Psoas muscle (tissue), 7 donors: ENCODE measurements at regions not wholly inside any gene's neighbourhood (a gene's known extent, or its start where the extent isn't known, plus 50 kb on each side); places are given as distances from the start of the nearest gene placed in this dataset.
"Not testable (repeated sequence)": the region's sequence is repeated elsewhere in the genome, so short reads cannot be mapped to it uniquely, and the experiment has no call there.

ENCODE experiments used
- ATAC-seq, 4 donors: fragments of 200-7000 bp; cut with Tn5 transposase; one replicate each; pipeline ENCODE4 v1.9.1; 2020; ENCODE audit warnings: moderate library complexity in 3 of 4, mild to moderate bottlenecking in 2 of 4
- DNase-seq, 2 donors: peaks; one replicate each; pipeline ENCODE4 v3.0.0-alpha.2; 2020
- H3K27ac ChIP-seq: fragments of 200-600 bp; one replicate; pipeline ENCODE4 v1.8.0; 2022
- H3K27me3 ChIP-seq, 3 donors: fragments of 200-600 bp in 1 of 3; one replicate each; pipeline versions ENCODE4 v1.6.1 to v1.8.0; 2013 to 2022; ENCODE audit warnings: low read length in 2 of 3, mild to moderate bottlenecking in 2 of 3, moderate library complexity in 1 of 3; ENCODE audit not compliant: insufficient read depth in 3 of 3
- H3K36me3 ChIP-seq, 2 donors: fragments of 200-600 bp in 1 of 2; one replicate each; pipeline versions ENCODE4 v1.6.1 to v1.8.0; 2013 to 2022; ENCODE audit warnings: low read depth in 1 of 2, mild to moderate bottlenecking in 1 of 2, moderate library complexity in 1 of 2; ENCODE audit not compliant: insufficient read depth in 1 of 2
- H3K4me1 ChIP-seq: fragments of 200-600 bp; one replicate; pipeline ENCODE4 v1.8.0; 2022
- H3K4me3 ChIP-seq: fragments of 200-600 bp; one replicate; pipeline ENCODE4 v1.8.0; 2022; ENCODE audit warnings: mild to moderate bottlenecking
- H3K9me3 ChIP-seq: fragments of 200-600 bp; one replicate; pipeline ENCODE4 v1.8.0; 2022
- CTCF ChIP-seq: fragments of 200-600 bp; IDR thresholded peaks from one replicate; pipeline ENCODE4 v1.8.0; 2022; ENCODE audit warnings: antibody characterized with exemption
- WGBS, 3 donors: extraction: QIAGEN DNeasy Blood & Tissue Kit; methylation state at CpG; one replicate each; pipeline versions ENCODE4 v1.1.6 to v1.1.7; 2013; 5-methylcytosine and 5-hydroxymethylcytosine counted together
- intact Hi-C, 2 donors: fragments of 100-400 bp; cut with DNase I; formaldehyde crosslinking; loops; one replicate each; pipeline versions ENCODE4 v1.11.0 to v1.14.2; 2022
- donor health status: healthy with polysubstance abuse.
- donor health status: DM: no; HTN: no; CAD: no; lungs with moderate emphysema.
- donor health status: Bipolar disorder and iron deficiency.
- donor health status: healthy.
- donor health status: DM: yes; HTN: yes; CAD: no.
- donor health status: DM: no; HTN: no; CAD: no.
- donor health status: DM: yes; HTN: yes; CAD: no.

DNA sequence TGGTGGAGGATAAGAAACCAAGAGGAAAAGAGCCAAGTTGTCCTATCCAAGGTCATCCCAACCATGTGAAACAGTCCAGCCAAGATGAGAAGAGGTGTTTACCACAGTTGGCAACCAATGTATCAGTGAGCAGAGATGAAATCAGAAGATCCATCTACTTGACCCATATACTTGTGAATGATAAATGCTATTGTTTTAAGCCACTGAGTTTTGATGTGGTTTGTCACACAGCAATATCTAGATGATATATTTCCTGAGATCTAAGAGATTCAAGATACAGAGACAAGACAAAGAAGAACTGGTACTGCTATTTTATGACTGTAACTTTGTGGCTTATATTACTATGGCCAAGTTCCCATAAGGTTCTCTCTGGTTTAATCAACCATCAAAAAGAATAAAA is 721.2 kb downstream of the MAFB start:
- no peak for TF ChIP-seq CTCF
- Histone ChIP-seq H3K4me1 (no peaks in the 10 kb centered on the region), H3K9me3 (peaks cover 12% of the 10 kb centered on the region), H3K27ac (no peak overlapping the region), H3K36me3 (no peaks in the 10 kb centered on the region), H3K4me3 (no peak overlapping the region), H3K27me3 (no peaks in the 10 kb centered on the region)
- DNase-seq (no peak), ATAC-seq (peak in 1 of 4 donors; percentile 23)
- intact Hi-C loops = no loop called here

DNA sequence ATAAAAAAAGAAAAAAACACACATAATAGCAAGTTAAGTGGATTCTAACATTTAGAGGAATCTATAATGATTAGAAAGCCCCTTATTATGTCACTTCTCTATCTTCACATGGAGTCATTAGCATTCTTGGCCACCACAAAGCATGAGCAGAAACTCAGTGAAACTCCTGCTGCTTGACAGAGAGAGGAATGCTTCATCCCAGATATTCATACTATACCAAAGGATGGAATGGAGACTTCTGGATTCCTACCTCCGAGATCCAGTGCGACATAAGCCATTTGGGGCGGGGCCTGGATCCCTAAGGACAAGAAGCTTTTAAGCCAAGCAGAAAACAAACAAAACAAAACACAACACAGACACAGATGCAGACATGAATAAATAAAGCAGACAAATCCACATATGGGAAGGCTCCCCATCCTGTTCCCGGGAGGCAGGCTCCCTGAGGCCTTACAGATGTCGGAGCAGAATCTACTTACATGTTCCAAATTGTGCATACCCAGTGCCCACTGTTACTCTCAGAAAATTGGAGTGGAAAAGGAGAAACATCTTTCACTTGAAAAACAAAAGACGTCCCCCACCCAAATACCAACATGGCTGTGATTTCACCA is 727.3 kb downstream of the MAFB start:
- Histone ChIP-seq H3K4me3 (no peak overlapping the region), H3K27me3 (no peaks in the 10 kb centered on the region), H3K27ac (peak overlapping the region; percentile 79), H3K36me3 (no peaks in the 10 kb centered on the region), H3K4me1 (peaks cover 33% of the 10 kb centered on the region), H3K9me3 (no peaks in the 10 kb centered on the region)
- TF ChIP-seq CTCF = no peak
- ATAC-seq = no peak
- intact Hi-C loops = loop anchor here in 1 of 2 donors (2.0 kb wide), 1 partner anchor 25 kb away; no protein-coding TSS in a partner anchor
- DNase-seq = no peak
- WGBS, 3 donors = 40 to 62% (median 51%) methylated on average over 6 of the region's 6 CpGs

DNA sequence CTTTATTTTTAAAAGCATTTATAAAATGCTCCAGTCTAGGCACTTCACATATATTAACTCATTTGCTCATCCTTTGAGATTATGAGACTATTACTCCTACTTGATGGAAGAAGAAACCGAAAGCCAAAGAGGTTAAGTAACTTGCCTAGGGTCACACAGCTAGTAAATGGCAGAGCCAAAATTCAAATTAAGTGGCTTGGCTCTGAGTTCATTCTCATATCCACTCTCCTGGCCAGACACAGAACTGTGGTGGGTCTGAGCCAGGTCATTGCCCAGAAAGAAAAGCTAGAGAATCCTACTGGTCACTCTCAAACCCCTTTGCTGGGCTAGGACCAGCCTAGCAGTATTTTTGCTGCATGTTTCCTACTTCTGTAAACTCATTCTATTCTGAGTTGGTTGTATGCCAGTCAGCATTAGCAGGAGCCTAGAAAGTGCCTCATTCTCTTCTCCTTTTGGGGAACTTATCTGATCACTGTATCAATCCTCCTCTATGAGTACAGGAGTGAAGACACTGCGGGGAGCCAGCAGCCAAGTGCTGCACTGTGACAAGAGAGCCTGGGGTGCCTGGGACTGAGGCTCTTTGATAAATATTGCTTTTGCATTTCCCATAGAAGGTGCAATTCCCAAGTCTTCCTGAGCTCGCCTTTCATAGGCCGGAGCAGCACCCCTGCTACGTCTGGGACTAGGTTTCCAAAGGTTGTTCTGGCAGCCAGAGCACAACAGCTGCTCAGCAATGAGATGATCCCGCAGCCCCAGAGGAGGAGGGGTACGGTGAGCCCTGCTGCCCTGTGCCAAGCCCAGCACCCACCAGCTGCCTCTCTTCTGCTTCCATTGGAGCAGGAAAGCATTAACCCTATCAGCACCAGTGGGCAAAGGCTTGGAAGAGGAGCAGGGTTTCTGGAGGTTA is 728.3 kb downstream of the MAFB start:
- DNase-seq (peak; percentile 50 to 80), ATAC-seq (peak; percentile 98 to 99 (median 99))
- H3K4me3 ChIP-seq = peak overlapping the region; percentile 12
- H3K9me3 ChIP-seq = no peaks in the 10 kb centered on the region
- WGBS, 3 donors = 15 to 18% (median 17%) methylated on average over 7 of the region's 7 CpGs
- intact Hi-C loops = loop anchor here in 1 of 2 donors (2.0 kb wide), 1 partner anchor 26 kb away; no protein-coding TSS in a partner anchor
- no peaks in the 10 kb centered on the region for H3K36me3 ChIP-seq
- peak; percentile 18 for TF ChIP-seq CTCF
- peak overlapping the region; percentile 79 for H3K27ac ChIP-seq
- H3K27me3 ChIP-seq = no peaks in the 10 kb centered on the region
- H3K4me1 ChIP-seq = peaks cover 33% of the 10 kb centered on the region

DNA sequence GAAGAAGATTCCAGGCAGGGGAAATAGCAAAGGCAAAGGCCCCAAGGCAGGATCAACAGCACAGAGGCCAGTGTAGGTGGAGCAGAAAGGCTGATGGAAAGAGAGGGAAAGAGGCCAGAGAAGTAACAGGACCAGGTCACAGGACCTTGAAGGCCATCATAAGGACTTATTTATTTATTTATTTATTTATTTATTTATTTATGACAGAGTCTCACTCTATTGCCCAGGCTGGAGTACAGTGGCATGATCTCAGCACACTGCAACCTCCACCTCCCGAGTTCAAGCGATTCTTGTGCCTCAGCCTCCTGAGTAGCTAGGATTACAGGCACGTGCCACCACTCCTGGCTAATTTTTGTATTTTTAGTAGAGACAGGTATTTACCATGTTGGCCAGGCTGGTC is 731.1 kb downstream of the MAFB start:
- H3K27me3 ChIP-seq, DNase-seq, H3K4me3 ChIP-seq, H3K36me3 ChIP-seq, H3K9me3 ChIP-seq, H3K27ac ChIP-seq, ATAC-seq, intact Hi-C loops: not testable (repeated sequence)
- WGBS, 3 donors = 64 to 74% (median 70%) methylated on average over 3 of the region's 3 CpGs
- peaks cover 33% of the 10 kb centered on the region for H3K4me1 ChIP-seq

- WGBS, 3 donors = 73 to 84% (median 75%) methylated on average over 2 of the region's 2 CpGs
- H3K27ac ChIP-seq = no peak overlapping the region
- no peak for ATAC-seq
These were observed 734.4 kb downstream of the MAFB start for GRCh38 chr20:39954621-39955020.

More at GRCh38 chr20:39954621-39955020, 734.4 kb downstream of the MAFB start:
- Histone ChIP-seq H3K9me3 (no peaks in the 10 kb centered on the region), H3K36me3 (no peaks in the 10 kb centered on the region), H3K4me1 (peaks cover 11% of the 10 kb centered on the region), H3K4me3 (no peak overlapping the region), H3K27me3 (no peaks in the 10 kb centered on the region)
- DNase-seq = no peak
- intact Hi-C loops = no loop called here
- no peak for TF ChIP-seq CTCF
